ENCODE measurements at regions not wholly inside any gene's neighbourhood (a gene's known extent, or its start where the extent isn't known, plus 50 kb on each side); places are given as distances from the start of the nearest gene placed in this dataset.

DNA sequence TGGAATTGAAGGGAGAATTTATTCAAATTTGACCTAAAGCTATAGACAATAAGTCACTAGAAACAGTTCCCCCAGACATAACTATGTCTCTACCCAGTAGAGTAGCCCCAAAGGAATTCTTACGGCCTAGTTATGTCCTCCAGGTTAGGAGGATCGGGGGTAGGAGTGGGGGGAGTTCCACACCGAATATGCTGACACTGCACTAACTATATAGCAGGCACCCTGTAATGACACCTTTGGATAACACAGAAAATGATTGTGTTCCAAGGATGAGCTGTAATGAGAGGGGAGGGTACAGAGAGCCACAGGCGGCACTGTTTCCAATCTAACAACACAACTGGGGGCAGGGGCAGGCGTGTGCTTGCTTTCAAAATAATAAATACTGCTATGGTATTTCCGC, 376.2 kb upstream of the RORA start:
- Mint-ChIP-seq H3K9me3 (no peaks in the 10 kb centered on the region), H3K36me3 (ENCODE audit: low read depth) (no peaks in the 10 kb centered on the region), H3K4me3 (no peak overlapping the region), H3K27me3 (peaks cover 10% of the 10 kb centered on the region), H3K27ac (no peak overlapping the region), H3K4me1 (ENCODE audit: low read depth) (no peaks in the 10 kb centered on the region)
- TF ChIP-seq, protein P1, sequence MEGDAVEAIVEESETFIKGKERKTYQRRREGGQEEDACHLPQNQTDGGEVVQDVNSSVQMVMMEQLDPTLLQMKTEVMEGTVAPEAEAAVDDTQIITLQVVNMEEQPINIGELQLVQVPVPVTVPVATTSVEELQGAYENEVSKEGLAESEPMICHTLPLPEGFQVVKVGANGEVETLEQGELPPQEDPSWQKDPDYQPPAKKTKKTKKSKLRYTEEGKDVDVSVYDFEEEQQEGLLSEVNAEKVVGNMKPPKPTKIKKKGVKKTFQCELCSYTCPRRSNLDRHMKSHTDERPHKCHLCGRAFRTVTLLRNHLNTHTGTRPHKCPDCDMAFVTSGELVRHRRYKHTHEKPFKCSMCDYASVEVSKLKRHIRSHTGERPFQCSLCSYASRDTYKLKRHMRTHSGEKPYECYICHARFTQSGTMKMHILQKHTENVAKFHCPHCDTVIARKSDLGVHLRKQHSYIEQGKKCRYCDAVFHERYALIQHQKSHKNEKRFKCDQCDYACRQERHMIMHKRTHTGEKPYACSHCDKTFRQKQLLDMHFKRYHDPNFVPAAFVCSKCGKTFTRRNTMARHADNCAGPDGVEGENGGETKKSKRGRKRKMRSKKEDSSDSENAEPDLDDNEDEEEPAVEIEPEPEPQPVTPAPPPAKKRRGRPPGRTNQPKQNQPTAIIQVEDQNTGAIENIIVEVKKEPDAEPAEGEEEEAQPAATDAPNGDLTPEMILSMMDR (IDR thresholded peaks at IDR 0.05) = no peak
- POLR2A ChIA-PET = no interaction called here
- intact Hi-C loops (cut with micrococcal nuclease) = no loop called here
- DNase-seq (no peak), ATAC-seq (no peak)
- CTCF ChIA-PET = no interaction called here

DNA sequence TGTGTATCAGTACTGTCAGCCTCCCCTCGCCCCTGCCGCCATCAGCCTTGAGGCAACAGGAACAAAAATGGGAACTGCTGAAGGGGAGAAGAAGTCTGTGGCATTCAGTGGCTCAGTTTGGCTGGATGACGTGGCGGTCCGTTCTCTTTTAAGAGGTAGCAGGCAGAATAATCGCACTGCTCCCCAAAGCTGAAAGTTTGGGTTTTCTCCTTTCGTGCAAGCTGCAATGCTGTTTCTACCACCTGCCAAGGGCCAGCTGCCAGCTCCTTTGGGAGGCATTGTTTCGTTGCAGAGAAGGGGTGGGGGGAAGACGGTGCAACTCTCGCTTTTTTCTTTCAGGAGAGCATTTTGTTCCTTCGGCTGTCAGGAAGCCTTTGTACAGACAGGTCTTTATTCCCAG, 369.6 kb upstream of the RORA start:
- no peaks in the 10 kb centered on the region for H3K9me3 Mint-ChIP-seq
- no peak overlapping the region for H3K27ac Mint-ChIP-seq
- no peaks in the 10 kb centered on the region for H3K27me3 Mint-ChIP-seq
- POLR2A ChIA-PET = no interaction called here
- DNase-seq (no peak), ATAC-seq (no peak)
- TF ChIP-seq, protein P1 (IDR thresholded peaks at IDR 0.05) = no peak
- H3K4me1 Mint-ChIP-seq (ENCODE audit: low read depth) = no peaks in the 10 kb centered on the region
- H3K4me3 Mint-ChIP-seq = no peak overlapping the region
- intact Hi-C loops (cut with micrococcal nuclease) = no loop called here
- no peaks in the 10 kb centered on the region for H3K36me3 Mint-ChIP-seq (ENCODE audit: low read depth)
- CTCF ChIA-PET = interaction anchor here (0.9 kb wide), 1 partner anchor 9 kb away, joined by 3 read pairs; no protein-coding TSS in a partner anchor

DNA sequence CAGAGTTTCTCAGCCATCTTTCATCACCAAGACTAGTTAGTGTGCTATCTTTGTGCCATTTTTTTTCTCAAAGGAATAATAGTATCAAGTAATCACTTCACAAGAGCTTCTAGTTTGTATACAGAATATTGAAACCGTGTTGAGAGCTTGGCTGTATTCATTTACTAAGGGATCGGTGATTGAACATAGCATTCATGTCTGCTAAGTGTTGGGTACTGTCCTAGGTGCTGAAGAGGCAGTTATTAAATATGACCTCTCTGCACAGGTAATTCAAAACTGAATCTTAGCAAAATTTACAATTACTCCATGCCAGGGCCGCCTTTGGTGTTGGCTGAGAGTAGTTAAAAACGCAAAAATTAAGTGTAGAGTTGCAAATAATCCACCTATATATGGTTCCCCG, 355.3 kb upstream of the RORA start:
- Mint-ChIP-seq H3K4me3 (no peak overlapping the region), H3K27ac (no peak overlapping the region), H3K4me1 (ENCODE audit: low read depth) (no peaks in the 10 kb centered on the region), H3K27me3 (peaks cover 14% of the 10 kb centered on the region), H3K9me3 (peaks cover 9% of the 10 kb centered on the region), H3K36me3 (ENCODE audit: low read depth) (peaks cover 2% of the 10 kb centered on the region)
- intact Hi-C loops (cut with micrococcal nuclease) = no loop called here
- DNase-seq (no peak), ATAC-seq (no peak)
- TF ChIP-seq, protein P1 (IDR thresholded peaks at IDR 0.05) = no peak
- CTCF ChIA-PET = no interaction called here
- POLR2A ChIA-PET = no interaction called here

DNA sequence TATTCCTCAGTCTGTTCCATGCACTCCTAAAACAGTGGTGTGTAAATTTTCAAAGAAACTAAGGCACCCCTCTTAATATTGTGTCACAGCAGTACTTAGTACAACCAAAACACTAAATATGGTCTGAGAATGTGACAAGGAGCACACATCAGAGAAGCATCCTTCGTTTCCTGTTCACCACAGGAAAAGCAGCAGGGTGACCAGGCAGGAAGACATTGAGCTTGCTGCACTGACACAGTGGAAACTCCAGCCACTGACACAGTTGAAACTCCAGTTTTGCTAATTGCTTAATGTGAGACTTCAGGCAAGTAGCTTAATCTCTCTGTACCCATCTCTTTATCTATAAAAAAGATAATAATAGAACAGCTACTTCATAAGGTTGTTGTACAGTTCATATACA, 353.0 kb upstream of the RORA start:
- Mint-ChIP-seq H3K9me3 (peaks cover 9% of the 10 kb centered on the region), H3K27ac (no peak overlapping the region), H3K4me3 (no peak overlapping the region), H3K27me3 (peaks cover 16% of the 10 kb centered on the region), H3K36me3 (ENCODE audit: low read depth) (peaks cover 2% of the 10 kb centered on the region), H3K4me1 (ENCODE audit: low read depth) (no peaks in the 10 kb centered on the region)
- DNase-seq (no peak), ATAC-seq (no peak)
- ChIA-PET POLR2A (interaction anchor here (0.9 kb wide), 1 partner anchor 32 kb away, joined by 3 read pairs; no protein-coding TSS in a partner anchor), CTCF (interaction anchor here (1.6 kb wide), 1 partner anchor 253 kb away, joined by 4 read pairs; no protein-coding TSS in a partner anchor)
- intact Hi-C loops (cut with micrococcal nuclease) = no loop called here
- TF ChIP-seq, protein P1 (IDR thresholded peaks at IDR 0.05) = no peak

DNA sequence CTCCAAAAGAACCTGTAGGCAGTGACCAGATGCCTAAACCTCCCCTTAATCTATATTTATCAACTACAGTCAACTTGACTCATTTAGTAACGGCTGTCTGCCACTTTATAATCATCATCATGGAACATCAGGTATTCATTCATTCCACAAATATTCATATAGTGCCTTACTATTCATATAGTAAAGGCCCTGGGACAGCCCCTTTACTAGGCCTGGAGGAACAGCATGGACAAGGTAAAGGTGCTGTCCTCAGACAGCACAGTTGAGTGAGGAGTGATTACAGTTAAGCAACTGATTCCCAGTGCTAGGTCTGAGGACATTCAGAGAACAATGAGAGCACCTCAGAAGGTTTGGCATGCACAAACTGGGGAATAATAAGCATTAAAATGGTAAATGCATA, 346.5 kb upstream of the RORA start:
- no peak overlapping the region for H3K4me3 Mint-ChIP-seq
- no peak for ATAC-seq

More for the DNA sequence above, 346.5 kb upstream of the RORA start:
- no peak for DNase-seq
- Mint-ChIP-seq H3K27me3 (peaks cover 15% of the 10 kb centered on the region), H3K9me3 (peaks cover 3% of the 10 kb centered on the region), H3K4me1 (ENCODE audit: low read depth) (no peaks in the 10 kb centered on the region), H3K36me3 (ENCODE audit: low read depth) (no peaks in the 10 kb centered on the region), H3K27ac (no peak overlapping the region)
- TF ChIP-seq, protein P1 (IDR thresholded peaks at IDR 0.05) = no peak
- POLR2A ChIA-PET = no interaction called here
- intact Hi-C loops (cut with micrococcal nuclease) = no loop called here
- CTCF ChIA-PET = no interaction called here

Data from activated CD8-positive, alpha-beta T cell treated with anti-CD3 and anti-CD28 coated beads for 36 hours (primary cell).